HG02678 (cell line): ENCODE measurements at regions not wholly inside any gene's neighbourhood (a gene's known extent, or its start where the extent isn't known, plus 50 kb on each side); places are given as distances from the start of the nearest gene placed in this dataset.
"Not testable (repeated sequence)": the region's sequence is repeated elsewhere in the genome, so short reads cannot be mapped to it uniquely, and the experiment has no call there.

Experiments
- ATAC-seq: cut with Tn5 transposase; IDR thresholded peaks from one replicate; pipeline ENCODE4 v1.9.1; 2021; ENCODE audit warnings: mild to moderate bottlenecking, moderate library complexity; ENCODE audit not compliant: unreplicated experiment

GRCh38 chr1:199184180-199184579, 545.3 kb downstream of the PTPRC start:
- no peak for ATAC-seq

DNA sequence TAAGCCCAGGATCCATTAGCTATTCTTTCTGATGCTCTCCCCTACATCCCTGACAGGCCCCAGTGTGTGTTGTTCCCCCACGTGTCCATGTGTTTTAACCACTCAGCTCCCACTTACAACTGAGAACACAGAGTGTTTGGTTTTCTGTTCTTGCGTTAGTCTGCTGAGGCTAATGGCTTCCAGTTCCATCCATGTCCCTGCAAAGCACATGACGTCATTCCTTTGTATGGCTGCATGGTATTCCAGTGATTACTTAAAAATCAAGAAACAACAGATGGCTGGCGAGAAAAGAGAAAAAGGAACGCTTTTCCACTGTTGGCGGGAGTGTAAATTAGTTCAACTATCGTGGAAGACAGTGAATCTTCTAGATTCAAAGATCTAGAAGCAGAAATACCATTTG, 556.0 kb downstream of the PTPRC start:
- ATAC-seq = no peak

DNA sequence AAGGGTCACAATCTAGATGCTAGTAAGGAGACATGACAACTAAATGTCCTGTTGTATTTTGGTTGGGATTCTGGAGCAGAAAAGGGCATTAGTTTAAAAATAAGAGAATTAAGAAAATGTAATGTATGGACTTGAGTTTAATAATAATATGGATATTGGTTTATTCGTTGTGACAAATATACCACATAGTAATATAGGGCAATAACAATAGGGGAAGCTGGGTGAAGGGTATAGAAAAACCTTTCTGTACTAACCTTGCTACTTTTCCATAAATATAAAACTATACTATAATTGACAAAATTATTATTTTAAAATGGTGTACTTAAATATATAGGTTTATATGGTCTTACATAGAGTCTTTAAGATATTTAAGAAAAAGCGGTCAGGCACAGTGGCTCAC, 558.9 kb downstream of the PTPRC start:
- no peak for ATAC-seq

DNA sequence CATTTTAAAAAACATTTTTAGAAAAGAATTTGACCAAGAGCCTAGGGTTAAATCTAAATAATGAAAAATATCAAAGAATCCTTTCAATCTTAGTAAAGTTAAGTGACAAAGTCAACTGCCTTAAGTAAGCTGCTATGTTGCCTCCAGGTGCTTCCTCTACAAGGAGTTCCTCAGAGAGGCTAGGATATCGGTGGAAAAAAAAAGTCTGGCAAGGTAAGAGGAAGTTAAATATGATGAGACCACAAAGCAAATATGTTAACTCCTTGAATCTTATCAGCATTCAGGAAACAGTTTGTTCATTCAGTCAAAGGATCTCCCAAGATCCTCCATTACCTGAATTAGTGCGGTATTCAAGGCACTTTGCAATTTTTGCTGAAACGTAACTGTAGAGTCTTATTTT, 563.5 kb downstream of the PTPRC start:
- no peak for ATAC-seq

DNA sequence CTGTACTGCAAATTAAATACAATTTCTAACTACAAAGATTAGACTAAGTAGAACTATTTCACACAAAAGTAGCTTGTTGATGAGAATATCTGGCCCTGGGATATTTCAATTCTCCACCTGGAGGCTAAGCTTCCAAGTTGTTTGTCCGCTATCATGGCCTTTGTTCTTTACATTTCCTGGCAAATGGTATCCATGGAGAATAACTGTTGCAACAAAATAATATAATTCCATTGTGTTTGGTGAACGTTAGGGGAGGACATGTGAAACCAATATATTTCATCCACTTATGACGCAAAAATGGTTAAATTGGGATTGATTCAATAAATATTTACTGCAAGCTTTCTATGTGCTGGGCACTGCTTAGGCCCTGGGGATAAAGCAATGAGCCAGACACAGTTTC, 565.4 kb downstream of the PTPRC start:
- no peak for ATAC-seq

DNA sequence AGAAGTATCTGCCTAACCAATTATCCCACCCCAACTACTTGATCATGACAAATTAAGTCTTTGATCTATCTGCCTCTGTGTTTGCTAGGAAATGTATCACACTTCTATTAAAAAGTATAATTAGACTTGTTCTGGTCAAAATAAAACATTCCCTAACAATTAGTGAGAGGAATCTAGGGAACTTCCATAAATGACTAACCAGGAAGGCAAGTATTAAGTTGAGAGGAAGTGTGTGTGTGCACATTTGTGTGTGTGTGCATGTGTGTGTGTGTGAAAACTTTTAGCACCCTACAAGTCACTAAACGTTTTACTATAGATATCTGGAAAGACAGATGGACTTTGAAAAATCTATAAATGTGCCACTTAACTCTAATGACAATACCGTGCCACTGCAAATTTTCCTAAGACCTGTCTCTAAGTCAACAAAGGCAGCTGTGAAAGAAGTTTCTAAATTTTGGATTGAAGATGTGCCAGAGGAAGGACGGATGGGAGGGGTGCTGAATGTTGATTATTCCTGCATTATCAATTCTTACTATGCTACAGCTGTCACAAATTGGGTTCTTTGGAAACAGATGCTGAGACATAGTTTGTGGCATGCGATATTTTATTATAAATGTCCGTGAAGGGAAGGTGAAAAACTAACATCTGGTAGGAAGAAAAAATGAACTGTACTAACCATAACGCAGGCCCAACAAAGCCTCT, 567.1 kb downstream of the PTPRC start:
- no peak for ATAC-seq

GRCh38 chr1:199208847-199209246, 570.0 kb downstream of the PTPRC start:
- no peak for ATAC-seq

DNA sequence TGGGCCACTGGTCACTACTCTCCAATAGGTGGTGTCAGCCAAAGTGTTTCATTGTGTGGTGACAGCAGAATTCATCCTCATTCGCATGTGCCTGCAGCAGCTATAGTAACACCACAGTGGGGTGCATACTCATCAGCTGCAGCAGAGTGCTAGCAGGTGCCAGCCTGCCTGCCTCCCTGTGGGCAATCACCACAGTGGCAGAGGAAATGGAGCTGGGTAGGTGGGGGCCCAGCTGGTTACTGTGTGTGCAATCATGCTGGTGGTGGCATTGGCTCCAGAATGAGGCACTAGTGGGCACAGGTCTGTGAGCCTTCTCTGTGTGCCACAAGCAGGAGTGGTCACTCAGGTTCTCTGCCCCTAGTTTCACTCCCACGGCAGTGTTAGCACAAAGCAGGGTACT, 579.2 kb downstream of the PTPRC start:
- ATAC-seq = no peak

DNA sequence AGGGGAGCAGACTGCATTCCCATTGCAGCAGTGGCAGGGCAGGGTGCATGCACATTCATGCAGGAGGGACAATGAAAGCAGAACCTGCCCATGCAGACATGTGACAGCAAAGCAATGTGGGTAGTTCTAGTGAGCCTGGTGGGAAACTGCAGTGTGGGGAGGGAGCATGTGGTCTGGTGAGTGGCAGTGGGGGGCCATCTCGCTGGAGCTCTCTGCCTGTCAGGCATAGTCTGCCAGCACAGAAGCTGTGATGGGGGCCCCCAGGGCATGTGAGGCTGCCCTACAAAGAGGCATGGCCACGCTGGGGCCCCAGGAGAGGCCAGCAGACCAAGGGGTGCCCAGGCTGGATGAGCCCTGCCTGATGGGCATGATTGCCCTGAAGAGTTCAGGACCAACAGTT, 579.7 kb downstream of the PTPRC start:
- ATAC-seq = no peak

DNA sequence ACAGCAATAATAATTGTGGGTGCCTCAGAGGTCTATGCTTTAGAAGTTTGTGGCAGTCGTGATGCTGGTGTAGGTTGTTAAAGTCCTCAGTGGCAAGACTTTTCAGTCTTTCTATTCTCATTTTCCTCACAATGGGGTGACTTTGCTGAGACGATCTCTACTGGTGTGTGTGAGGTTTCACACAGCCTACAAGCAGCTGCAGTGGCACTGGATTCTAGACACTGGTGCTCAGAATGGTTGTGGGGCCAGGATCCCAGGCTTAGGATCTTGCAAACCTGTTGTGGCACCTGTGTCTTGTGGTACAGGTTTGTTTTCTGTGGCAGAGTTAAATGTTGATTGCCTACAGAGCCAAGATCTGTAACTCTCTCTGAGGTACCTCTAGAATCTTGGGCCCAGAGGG, 581.2 kb downstream of the PTPRC start:
- no peak for ATAC-seq

DNA sequence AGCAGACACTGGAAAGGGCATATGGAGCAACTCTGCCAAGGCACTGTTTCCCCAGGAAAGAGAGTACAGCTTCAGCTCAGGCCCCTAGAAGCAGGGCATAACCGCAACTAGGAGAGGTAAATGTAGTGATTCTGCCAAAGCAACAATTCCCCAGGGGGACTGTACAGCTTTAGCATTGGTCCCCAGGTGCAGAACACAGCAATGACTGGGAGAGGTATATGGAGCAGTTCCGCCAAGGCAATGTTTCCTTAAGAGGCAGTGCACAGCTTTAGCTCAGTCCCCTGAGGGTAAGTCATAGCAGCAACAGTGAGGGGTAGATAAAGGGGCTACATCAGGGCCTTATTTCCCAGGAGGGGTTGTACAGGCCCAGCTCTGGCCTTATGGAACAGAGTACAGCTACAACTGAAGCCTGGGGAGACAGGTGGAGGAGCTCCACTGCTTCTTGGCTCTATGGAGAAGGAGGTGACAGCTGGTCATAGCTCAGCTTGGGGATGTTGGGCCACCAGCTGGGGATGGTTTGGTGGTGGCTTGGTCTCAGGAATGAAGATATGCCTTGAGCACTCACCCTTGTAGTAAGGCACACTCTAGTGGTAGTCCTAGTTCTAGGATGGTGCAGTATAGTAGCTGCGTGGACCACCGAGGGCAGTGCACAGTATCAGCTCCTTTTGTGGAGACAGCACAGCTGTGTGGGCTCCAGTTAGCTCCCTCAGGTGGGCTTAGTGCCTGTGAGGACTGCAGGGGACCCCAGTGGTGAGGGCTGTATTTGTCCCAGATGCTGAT, 582.7 kb downstream of the PTPRC start:
- peak; percentile 44 for ATAC-seq

- ATAC-seq = no peak
These were observed 585.1 kb downstream of the PTPRC start for GRCh38 chr1:199223936-199224335.

GRCh38 chr1:199226163-199226562, 587.3 kb downstream of the PTPRC start:
- peak; percentile 61 for ATAC-seq

- ATAC-seq = no peak
These were observed 603.3 kb downstream of the PTPRC start for GRCh38 chr1:199242147-199242546.

DNA sequence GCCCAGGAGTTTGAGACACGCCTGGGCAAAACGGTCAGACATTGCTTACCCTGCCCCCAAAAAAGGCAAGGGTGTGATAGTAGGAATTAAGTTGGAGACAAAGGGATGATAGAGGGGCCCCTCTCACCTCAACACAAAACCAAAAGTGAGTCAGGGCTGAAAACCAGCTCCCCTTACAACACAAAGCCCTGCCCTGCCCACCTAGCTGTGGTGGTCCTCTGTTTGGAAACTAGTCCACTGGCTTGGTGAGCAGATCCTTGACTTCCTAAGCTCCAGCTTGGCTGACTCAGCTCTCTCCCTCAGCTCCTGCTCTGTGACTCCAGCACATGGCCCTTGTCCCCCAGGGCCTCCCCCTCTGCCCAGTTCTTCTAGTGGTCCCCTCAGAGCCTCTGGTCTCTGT, 603.8 kb downstream of the PTPRC start:
- no peak for ATAC-seq

DNA sequence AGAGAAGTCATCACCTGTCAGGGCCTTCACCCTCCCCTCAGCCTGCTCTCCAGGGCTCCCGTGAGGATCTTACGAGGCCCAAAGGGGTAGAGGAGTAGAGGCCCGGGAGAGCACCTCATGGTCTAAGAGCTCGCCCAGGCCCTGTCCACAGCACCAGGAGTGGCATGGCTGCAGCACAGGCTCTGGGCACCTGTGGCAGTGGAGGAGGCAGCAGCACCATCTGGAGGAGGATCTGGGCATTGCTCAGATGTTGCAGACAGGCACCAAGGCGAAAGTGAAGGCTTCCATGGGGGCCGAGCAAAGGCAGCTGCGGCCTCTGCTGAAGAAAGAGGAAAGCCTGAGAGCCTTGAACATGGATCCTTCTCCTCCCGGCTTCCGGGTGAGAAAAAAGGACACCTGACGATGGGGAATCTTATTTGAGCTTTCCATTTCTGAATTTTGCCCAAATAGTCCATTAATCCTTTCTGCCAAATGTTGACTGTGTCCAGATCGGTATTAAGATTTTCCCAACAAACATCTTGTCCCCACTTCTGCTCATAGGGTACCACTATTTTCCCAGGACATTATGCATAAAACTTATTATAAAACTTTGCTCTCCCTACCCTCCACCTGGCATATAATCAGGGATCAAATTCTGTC, 604.7 kb downstream of the PTPRC start:
- peak; percentile 99 for ATAC-seq

DNA sequence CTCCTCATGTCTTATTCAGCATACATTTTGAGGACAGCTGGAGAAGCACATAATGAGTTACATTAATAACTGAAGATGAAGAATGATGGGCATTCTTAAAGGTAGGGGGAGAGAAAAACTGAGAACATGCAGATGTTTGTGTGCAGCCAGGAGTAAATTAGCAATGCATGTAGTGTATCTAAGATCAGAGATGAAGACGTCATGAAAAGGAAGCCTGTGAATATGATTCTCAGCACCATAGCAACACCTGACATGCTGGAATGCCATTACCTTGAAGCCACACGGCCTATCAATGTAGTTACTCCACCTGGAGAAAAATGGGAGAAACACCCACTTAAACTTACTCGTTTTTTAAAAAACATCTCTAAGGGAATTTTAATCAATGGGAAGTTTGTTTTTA, 607.1 kb downstream of the PTPRC start:
- ATAC-seq = no peak

DNA sequence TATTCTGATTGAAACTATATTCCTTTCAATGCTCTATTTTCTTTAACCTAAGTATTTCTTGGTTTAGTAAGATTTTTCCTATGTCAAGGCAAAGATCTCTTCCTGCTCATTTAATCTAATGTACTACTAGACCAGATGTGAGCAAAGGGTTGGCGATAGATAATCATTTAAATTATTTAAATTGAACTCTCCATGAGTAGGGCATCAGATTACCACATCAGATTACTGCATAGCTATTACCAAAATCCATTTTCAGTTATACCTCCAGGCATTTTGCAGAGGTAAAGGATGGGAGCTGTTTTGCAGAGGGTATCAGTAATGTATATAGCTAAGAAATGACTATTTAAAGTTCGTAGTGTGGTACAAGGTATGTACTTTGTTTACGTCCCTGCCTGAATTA, 607.9 kb downstream of the PTPRC start:
- no peak for ATAC-seq

GRCh38 chr1:199247891-199248290, 609.1 kb downstream of the PTPRC start:
- no peak for ATAC-seq

GRCh38 chr1:199254040-199254439, 615.2 kb downstream of the PTPRC start:
- ATAC-seq = not testable (repeated sequence)

- ATAC-seq = no peak
These were observed 622.5 kb downstream of the PTPRC start for GRCh38 chr1:199261328-199261727.

DNA sequence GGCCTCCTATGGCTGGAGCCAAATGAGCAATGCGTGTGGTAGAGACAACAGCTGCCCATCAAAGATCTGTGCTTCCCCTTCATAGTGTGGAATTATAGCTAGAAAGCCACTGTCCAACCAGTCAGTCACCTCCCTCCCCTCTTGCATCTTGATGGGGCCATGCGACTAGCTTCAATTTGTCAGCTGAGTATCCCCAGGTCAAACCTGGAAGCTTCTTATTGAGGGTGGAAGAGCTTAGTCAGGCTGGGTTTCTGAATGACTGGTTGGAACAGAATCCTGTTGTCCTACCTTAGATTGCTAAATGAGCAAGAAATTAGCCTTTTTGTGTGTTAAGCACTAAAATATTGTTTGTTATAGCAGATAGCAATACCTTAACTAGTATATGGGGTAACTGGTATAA, 625.4 kb downstream of the PTPRC start:
- ATAC-seq = no peak
